SU-DHL-6 (cell line): ENCODE measurements at regions not wholly inside any gene's neighbourhood (a gene's known extent, or its start where the extent isn't known, plus 50 kb on each side); places are given as distances from the start of the nearest gene placed in this dataset.

Experiments
- EZH2phosphoT487 ChIP-seq: fragments of 200-600 bp; sonication (generic), shearing (Covaris generic); conservative IDR thresholded peaks from 2 replicates; pipeline ENCODE4 v1.6.1; 2018; ENCODE audit warnings: mild to moderate bottlenecking, antibody characterized with exemption, low read length, moderate library complexity, mixed read lengths
- TF ChIP-seq, protein P1 (sequence below): fragments of 200-600 bp; sonication (generic); IDR thresholded peaks from one replicate; pipeline ENCODE4 v1.5.1; 2017; ENCODE audit warnings: antibody characterized with exemption, mild to moderate bottlenecking, low read length, moderate library complexity; ENCODE audit not compliant: insufficient read depth, poor library complexity, severe bottlenecking

DNA sequence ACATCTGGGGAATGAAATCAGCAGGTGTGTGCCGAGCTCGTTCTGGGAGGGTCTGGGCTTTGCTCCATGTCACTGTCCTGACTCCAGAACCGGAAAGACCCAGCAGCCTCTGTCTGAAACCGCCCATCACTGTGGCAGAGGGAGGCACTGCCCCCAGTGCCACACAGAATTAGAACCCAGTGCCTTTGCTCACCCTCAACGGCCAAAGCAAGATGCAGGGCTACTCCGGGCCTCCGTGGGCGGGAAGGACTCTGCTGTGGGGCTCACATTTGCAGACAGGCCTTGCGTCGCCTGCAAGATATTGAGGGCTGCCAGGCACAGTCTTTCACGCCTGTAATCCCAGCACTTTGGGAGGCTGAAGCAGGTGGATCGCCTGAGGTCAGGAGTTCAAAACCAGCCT, 219.2 kb upstream of the PPP2R2D start:
- TF ChIP-seq, protein P1, sequence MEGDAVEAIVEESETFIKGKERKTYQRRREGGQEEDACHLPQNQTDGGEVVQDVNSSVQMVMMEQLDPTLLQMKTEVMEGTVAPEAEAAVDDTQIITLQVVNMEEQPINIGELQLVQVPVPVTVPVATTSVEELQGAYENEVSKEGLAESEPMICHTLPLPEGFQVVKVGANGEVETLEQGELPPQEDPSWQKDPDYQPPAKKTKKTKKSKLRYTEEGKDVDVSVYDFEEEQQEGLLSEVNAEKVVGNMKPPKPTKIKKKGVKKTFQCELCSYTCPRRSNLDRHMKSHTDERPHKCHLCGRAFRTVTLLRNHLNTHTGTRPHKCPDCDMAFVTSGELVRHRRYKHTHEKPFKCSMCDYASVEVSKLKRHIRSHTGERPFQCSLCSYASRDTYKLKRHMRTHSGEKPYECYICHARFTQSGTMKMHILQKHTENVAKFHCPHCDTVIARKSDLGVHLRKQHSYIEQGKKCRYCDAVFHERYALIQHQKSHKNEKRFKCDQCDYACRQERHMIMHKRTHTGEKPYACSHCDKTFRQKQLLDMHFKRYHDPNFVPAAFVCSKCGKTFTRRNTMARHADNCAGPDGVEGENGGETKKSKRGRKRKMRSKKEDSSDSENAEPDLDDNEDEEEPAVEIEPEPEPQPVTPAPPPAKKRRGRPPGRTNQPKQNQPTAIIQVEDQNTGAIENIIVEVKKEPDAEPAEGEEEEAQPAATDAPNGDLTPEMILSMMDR: no peak
- no peak for TF ChIP-seq EZH2phosphoT487
